Neutrophil (primary cell): ENCODE measurements at regions not wholly inside any gene's neighbourhood (a gene's known extent, or its start where the extent isn't known, plus 50 kb on each side); places are given as distances from the start of the nearest gene placed in this dataset.

Experiments used
- H3K27ac ChIP-seq: fragments of 200-600 bp; sonication (generic); 2 replicates; pipeline ENCODE4 v1.5.1; 2016; ENCODE audit warnings: mild to moderate bottlenecking, moderate library complexity
- H3K27me3 ChIP-seq: fragments of 200-600 bp; sonication (generic); 2 replicates; pipeline ENCODE4 v1.6.0; 2016; ENCODE audit warnings: mild to moderate bottlenecking
- H3K36me3 ChIP-seq: fragments of 200-600 bp; sonication (generic); 2 replicates; pipeline ENCODE4 v1.5.1; 2017
- H3K4me1 ChIP-seq, 2 experiments: fragments of 200-600 bp in 1 of 2; sonication (generic) in 1 of 2; 1 replicate in 1 of 2; 2 replicates in 1 of 2; pipeline versions ENCODE4 v1.5.1 to v1.6.1; 2013 to 2016; ENCODE audit warnings: low read depth in 1 of 2, low read length in 1 of 2, mild to moderate bottlenecking in 1 of 2, moderate library complexity in 1 of 2; ENCODE audit not compliant: control insufficient read depth in 1 of 2, insufficient read depth in 1 of 2
- H3K4me3 ChIP-seq, 2 experiments: fragments of 200-600 bp in 1 of 2; sonication (generic) in 1 of 2; 1 replicate in 1 of 2; 2 replicates in 1 of 2; pipeline ENCODE4 v1.5.1; 2013 to 2016; ENCODE audit warnings: low read depth in 1 of 2, low read length in 1 of 2, mild to moderate bottlenecking in 1 of 2, moderate library complexity in 1 of 2
- H3K9me3 ChIP-seq: fragments of 200-600 bp; sonication (generic); 2 replicates; pipeline ENCODE4 v1.5.1; 2016
- CTCF ChIP-seq: fragments of 200-600 bp; sonication (generic); IDR thresholded peaks from 2 replicates; pipeline ENCODE4 v1.5.1; 2016; ENCODE audit warnings: antibody characterized with exemption

- no peak for TF ChIP-seq CTCF
- no peak overlapping the region for H3K27ac ChIP-seq
- no peaks in the 10 kb centered on the region for H3K36me3 ChIP-seq
- no peaks in the 10 kb centered on the region for H3K9me3 ChIP-seq
- H3K4me3 ChIP-seq, result no peak overlapping the region
- no peaks in the 10 kb centered on the region for H3K4me1 ChIP-seq
- H3K27me3 ChIP-seq, result no peaks in the 10 kb centered on the region
Measured at GRCh38 chr10:80938903-80939302, 401.2 kb downstream of the SH2D4B start.

GRCh38 chr10:80945264-80945880 lies 407.7 kb downstream of the SH2D4B start:
- H3K27me3 ChIP-seq, result peaks cover 5% of the 10 kb centered on the region
- H3K9me3 ChIP-seq, result no peaks in the 10 kb centered on the region
- no peak for TF ChIP-seq CTCF
- no peaks in the 10 kb centered on the region for H3K36me3 ChIP-seq
- no peak overlapping the region for H3K4me3 ChIP-seq
- H3K4me1 ChIP-seq, result no peaks in the 10 kb centered on the region
- no peak overlapping the region for H3K27ac ChIP-seq

DNA sequence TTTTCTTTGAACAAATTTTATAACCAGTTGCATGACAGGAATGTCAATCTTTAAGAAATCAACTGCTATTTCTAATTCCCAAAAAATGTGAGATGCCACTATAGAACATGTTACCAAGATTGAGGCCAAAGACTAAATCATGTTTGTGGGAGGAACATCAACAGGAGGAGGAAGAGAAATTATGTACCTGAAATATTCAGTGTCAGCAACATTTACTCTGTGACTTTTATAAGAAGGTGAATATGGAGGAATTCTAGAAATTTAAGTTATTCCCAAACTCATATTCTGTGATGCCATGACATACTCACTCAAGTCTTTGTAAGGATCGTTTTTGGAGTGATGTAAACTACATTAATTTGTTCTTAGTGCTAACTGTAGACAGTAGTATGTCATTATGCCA lies 408.4 kb downstream of the SH2D4B start:
- Histone ChIP-seq H3K27me3 (peaks cover 5% of the 10 kb centered on the region), H3K36me3 (no peaks in the 10 kb centered on the region), H3K27ac (no peak overlapping the region), H3K4me1 (no peaks in the 10 kb centered on the region), H3K9me3 (no peaks in the 10 kb centered on the region), H3K4me3 (no peak overlapping the region)
- TF ChIP-seq CTCF, result no peak

GRCh38 chr10:80946957-80947726 lies 409.4 kb downstream of the SH2D4B start:
- TF ChIP-seq CTCF, result no peak
- no peaks in the 10 kb centered on the region for H3K36me3 ChIP-seq
- H3K4me1 ChIP-seq, result no peaks in the 10 kb centered on the region
- no peaks in the 10 kb centered on the region for H3K9me3 ChIP-seq
- no peak overlapping the region for H3K27ac ChIP-seq
- H3K27me3 ChIP-seq, result peaks cover 5% of the 10 kb centered on the region
- H3K4me3 ChIP-seq, result no peak overlapping the region

GRCh38 chr10:80949785-80950184 lies 412.1 kb downstream of the SH2D4B start:
- peaks cover 5% of the 10 kb centered on the region for H3K27me3 ChIP-seq
- H3K4me3 ChIP-seq, result no peak overlapping the region
- H3K9me3 ChIP-seq, result no peaks in the 10 kb centered on the region
- H3K36me3 ChIP-seq, result no peaks in the 10 kb centered on the region
- no peak for TF ChIP-seq CTCF
- no peaks in the 10 kb centered on the region for H3K4me1 ChIP-seq
- no peak overlapping the region for H3K27ac ChIP-seq
